ENCODE measurements at regions not wholly inside any gene's neighbourhood (a gene's known extent, or its start where the extent isn't known, plus 50 kb on each side); places are given as distances from the start of the nearest gene placed in this dataset.

DNA sequence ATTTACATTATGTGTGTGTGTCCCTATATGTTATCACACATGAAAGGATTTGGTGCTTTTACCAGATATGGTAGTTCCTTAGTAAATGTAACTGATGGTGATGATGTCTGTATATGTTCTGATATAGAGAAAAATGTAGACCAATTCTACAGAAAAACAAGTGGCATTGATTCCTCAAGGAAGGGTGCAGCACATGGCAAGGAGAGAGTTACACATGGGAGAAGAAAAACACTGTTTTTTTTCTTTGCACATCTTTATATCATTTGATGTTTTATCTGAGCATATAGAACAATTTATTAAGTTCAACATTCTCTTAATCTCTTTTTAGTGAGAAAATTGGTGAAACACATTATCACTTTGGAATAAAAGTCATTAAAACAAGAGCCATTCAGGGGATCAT is 535.0 kb upstream of the KLF4 start:
- Histone ChIP-seq H3K27ac (no peak overlapping the region), H3K4me3 (no peak overlapping the region)
- TF ChIP-seq, protein P1, sequence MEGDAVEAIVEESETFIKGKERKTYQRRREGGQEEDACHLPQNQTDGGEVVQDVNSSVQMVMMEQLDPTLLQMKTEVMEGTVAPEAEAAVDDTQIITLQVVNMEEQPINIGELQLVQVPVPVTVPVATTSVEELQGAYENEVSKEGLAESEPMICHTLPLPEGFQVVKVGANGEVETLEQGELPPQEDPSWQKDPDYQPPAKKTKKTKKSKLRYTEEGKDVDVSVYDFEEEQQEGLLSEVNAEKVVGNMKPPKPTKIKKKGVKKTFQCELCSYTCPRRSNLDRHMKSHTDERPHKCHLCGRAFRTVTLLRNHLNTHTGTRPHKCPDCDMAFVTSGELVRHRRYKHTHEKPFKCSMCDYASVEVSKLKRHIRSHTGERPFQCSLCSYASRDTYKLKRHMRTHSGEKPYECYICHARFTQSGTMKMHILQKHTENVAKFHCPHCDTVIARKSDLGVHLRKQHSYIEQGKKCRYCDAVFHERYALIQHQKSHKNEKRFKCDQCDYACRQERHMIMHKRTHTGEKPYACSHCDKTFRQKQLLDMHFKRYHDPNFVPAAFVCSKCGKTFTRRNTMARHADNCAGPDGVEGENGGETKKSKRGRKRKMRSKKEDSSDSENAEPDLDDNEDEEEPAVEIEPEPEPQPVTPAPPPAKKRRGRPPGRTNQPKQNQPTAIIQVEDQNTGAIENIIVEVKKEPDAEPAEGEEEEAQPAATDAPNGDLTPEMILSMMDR (IDR thresholded peaks at IDR 0.05): no peak
- no peak for DNase-seq (ENCODE audit: low spot score)

DNA sequence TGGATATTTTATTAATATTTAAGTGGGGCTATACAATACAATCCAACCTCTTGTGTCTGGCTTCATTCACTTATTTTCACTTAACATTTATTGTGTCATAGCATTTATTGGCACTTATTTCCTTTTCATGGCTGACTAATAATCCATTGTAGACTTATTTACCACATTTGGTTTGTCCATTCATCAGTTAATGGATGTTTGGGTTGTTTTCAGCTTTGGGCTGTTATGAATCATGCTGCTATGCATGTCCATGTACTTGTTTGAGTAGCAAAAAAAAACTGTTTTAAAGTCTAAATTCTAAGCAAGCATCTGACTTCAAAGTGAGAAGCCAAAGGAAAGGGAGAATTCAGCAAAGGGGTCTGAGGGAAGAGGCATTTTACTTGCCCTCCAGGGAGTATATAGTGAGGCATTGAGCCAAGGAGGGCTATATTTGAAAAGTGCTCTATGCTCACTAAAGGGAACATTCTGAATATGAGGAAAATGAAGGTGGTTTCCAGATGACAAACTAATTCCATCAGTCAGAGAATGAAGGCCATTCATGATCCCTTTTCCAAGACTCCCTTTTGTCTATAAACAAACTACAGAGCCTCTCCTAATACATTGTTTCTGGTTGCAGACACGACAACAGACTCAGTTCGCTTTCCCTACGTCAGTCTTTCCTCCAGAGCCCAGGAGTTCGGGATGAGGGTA is 532.8 kb upstream of the KLF4 start:
- TF ChIP-seq, protein P1 (IDR thresholded peaks at IDR 0.05): no peak

DNA sequence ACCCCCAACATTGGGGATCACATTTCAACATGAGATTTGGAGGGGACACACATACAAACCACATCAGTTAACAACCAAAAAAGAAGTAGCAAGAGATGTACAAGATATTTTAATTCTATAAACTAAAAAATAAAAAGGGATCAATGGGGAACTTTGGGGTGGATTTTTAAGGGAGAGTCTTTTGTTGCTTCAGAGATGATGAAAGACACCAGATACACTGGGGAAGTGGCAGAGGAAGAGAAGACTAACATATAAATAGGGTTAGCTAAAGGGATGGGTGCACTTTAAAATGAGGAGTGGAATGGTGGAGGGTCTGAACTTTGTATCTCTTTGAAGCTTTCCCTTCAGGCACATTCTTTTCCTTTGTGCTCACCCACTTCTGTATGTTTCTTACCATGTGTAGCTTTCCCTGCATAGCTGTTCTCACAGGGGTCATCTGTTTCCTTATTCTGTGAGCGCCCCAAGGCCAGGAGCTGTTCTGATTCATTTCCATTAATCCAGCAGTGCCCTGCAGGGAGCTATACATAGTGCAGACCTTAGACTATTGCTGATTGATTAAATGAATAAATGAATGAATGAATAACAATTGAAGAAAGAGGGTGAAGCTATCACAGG is 531.6 kb upstream of the KLF4 start:
- TF ChIP-seq, protein P1 (IDR thresholded peaks at IDR 0.05): no peak
- no peak for DNase-seq (ENCODE audit: low spot score)
- no peak overlapping the region for H3K27ac ChIP-seq
- H3K4me3 ChIP-seq: no peak overlapping the region

More for the DNA sequence above, 532.8 kb upstream of the KLF4 start:
- no peak for DNase-seq (ENCODE audit: low spot score)
- no peak overlapping the region for H3K4me3 ChIP-seq
- no peak overlapping the region for H3K27ac ChIP-seq

DNA sequence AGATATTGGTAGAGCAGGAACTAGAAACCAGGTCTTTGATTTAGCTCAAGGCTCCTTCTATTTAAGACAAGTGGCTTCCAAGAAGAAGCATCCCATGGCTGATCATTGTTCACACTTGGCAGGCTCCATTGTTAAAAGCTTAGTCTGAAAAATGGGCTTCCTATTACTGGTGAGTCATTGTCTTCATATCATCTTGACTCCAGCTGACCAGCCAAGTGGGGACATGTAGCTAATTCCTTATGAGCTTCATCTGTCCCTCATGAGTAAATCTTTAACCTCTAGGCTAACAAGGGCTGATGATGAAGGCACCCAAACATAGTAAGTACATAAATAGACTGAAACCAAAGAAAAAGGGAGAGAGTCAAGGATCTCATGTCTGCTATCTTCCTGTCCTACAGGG is 530.3 kb upstream of the KLF4 start:
- TF ChIP-seq, protein P1 (IDR thresholded peaks at IDR 0.05): no peak
- Histone ChIP-seq H3K27ac (no peak overlapping the region), H3K4me3 (no peak overlapping the region)
- DNase-seq (ENCODE audit: low spot score): no peak

DNA sequence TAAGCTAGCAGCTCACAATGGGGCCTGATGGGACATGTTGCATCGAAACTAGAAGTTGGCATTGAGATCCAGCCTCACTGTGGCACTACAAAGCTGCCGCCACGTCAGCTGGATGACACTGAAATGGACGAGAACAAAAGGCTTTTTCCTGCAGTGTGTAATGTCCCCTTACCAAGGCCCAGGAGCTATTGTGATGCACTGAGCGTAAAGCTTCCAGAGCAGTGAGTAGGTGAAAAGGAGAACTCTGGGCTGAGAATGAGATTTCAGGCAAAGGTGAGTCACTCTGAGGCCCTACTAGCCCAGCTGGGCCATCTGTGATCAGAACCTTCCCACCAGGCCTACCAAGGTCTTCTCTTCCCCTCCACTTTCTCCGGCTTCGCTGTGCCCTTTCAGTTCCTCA is 528.1 kb upstream of the KLF4 start:
- H3K27ac ChIP-seq: no peak overlapping the region
- no peak for DNase-seq (ENCODE audit: low spot score)
- TF ChIP-seq, protein P1 (IDR thresholded peaks at IDR 0.05): no peak
- H3K4me3 ChIP-seq: no peak overlapping the region

DNA sequence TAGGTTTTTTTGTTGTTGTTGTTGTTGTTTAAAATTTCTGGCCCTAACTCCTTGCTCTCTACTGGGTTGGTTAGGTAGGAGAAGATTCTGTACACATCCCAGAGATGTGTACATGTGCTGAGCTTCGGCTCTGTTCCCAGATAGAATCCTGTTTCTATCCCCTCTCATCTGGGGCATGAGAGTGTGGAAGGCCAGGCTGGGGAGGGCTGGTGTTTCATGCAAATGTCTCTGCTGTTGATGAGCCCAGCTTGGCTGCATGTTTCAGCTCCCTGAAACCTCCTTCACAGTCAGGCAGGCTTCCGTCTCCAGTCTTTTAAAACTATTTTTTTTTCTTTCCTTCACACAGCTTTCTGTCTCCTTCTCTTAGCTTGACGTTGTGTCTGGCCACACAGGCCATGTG is 526.9 kb upstream of the KLF4 start:
- DNase-seq (ENCODE audit: low spot score): no peak
- Histone ChIP-seq H3K4me3 (no peak overlapping the region), H3K27ac (no peak overlapping the region)
- TF ChIP-seq, protein P1 (IDR thresholded peaks at IDR 0.05): no peak

DNA sequence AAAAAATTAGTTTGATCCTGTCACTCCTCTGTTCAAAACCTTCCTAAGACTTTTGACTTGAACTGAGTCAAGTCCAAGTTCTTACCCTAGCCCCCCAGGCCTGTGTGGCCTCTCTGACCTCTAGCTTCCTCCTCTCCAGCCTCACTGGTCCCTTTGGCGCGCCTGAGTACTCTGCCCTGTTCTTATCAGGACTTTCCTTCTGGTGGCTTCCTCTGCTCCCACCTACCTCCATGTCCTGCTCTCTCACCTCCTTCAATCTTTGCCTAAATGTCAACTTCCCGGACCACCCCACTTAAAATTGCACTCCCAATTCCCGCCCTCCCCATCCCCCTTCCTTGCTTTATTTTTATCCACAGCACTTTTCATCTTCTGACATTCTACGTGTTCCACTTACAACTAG is 526.1 kb upstream of the KLF4 start:
- DNase-seq (ENCODE audit: low spot score): no peak
- no peak overlapping the region for H3K27ac ChIP-seq
- no peak overlapping the region for H3K4me3 ChIP-seq
- TF ChIP-seq, protein P1 (IDR thresholded peaks at IDR 0.05): no peak
